Hematopoietic multipotent progenitor cell treated with erythropoietin and hydrocortisone succinate and interleukin-3 and kit ligand, for 8 days (in vitro differentiated cells): ENCODE measurements at regions not wholly inside any gene's neighbourhood (a gene's known extent, or its start where the extent isn't known, plus 50 kb on each side); places are given as distances from the start of the nearest gene placed in this dataset.
A peak's percentile ranks its signal among the peaks of the same experiment; 100 is the strongest.
"Not testable (repeated sequence)": the region's sequence is repeated elsewhere in the genome, so short reads cannot be mapped to it uniquely, and the experiment has no call there.

Source experiments
- DNase-seq: peaks from one replicate; pipeline ENCODE4 v3.0.0-alpha.2; 2015

DNA sequence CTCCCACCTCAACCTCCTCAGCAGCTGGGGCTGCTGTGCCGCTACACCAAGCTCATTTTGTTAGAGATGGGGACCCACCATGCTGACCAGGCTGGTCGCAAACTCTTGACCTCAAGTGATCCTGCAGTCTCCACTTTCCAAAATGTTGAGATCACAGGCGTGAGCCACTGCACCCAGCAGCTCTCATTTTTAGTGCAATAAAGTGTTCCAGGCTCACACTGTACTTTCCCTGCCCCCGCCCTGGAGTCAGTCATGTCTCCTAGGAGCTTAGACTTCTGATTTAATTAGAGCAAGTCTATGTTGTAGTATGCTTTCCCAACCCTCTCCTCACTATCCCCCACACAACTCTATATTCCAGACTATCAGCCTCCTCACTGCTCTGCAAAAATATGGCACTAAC is 238.0 kb upstream of the ACTBL2 start:
- no peak for DNase-seq

DNA sequence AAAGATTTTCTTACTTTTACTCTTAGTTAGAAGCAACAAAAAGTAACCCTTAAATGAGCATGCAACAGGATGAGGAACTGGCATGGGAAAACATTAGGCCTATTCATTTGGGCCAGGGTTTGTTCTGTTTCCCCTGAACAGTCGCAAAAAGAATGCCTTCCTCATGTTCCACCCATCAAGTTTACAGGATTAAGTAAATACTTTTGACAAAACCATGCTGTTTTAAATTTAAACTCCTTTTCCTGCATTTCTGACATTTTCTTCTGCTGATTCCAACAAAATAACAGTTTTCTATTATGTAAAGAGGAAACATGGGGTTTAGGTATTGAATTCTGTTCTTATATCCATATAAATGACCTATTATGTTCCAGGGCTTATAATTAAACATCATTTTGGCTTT is 236.6 kb upstream of the ACTBL2 start:
- no peak for DNase-seq

DNA sequence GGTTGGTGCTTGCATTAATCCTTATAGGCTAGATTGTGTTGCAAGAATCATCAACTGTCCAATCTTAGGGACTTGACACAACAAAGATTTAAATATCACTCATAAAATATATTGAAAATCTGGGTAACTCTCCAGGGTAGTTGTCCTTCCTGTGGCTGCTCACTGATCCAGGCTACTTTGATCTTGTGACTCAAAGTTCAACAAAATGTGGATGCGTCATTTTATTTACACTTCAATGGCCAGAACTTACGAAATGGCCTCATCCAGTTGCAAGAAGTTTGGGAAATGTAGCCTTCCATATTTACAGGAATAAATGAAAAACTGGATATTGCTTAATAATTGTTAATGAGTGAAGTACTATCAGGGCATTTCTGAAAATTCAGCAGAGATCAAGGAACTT is 235.5 kb upstream of the ACTBL2 start:
- no peak for DNase-seq

DNA sequence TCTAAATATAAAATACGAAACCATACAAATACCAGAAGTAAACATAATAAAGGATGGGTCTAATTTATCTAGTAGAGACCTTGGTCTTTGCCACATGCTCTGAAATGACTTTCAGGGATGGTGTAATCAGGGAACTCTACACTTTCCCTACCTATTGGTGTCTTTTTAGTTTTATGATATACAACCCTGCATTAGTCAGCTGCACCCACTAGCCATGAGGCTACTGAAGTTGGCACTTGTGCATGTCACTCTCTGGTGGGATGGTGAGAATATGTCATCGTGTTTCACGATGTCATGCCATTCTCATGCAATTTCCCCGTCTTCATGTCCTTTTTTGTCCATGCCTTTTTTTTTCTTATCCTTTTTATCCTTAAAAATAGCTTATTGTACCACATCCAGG is 234.9 kb upstream of the ACTBL2 start:
- no peak for DNase-seq

DNA sequence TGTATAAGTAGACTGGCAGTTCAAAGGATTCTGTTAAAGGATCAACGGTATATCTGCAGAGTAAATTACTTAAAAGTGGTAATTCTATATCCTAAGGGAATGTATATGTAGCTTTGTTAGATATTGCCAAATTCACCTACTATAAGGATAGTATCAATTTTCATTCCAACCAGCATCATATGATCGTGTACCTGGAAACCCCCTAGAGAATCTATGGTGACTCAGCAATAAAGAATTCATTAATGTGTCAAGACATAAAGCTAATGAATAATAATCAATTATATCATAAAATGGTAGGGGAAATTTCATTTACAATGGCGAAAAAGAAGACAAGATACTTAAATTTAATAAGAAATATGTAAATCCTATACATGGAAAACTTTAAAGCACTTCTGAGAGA is 234.1 kb upstream of the ACTBL2 start:
- no peak for DNase-seq

DNA sequence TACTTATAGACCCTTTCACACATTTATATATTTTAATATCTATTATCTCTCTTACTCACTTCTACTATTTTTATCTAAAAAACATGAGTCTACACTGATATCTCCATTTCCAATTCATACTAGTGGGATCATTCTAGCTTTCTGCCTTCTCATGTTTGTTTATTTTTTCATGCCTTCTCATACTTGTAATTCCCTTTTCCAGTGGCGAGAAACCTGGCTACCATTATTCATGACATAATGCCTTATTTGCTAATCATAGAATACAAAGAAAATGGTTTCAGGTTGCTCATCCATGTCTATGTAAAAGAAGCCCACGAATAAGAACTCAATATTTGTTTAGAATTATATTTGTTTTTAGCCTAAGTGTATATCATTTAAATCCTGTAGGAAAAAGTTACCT is 232.7 kb upstream of the ACTBL2 start:
- no peak for DNase-seq

DNA sequence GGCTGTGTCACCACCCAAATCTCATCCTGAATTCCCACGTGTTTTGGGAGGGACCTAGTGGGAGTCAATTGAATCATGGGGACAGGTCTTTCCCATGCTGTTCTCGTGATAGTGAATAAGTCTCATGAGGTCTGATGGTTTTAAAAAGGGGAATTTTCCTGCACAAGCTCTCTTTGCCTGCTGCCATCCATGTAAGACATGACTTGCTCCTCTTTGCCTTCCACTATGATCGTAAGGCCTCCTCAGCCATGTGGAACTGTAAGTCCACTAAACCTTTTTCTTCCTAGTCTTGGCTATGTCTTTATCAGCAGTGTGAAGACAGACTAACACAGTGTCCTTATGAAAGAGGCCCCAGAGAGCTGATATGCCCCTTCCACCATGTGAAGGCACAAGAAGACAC is 230.9 kb upstream of the ACTBL2 start:
- DNase-seq = not testable (repeated sequence)

DNA sequence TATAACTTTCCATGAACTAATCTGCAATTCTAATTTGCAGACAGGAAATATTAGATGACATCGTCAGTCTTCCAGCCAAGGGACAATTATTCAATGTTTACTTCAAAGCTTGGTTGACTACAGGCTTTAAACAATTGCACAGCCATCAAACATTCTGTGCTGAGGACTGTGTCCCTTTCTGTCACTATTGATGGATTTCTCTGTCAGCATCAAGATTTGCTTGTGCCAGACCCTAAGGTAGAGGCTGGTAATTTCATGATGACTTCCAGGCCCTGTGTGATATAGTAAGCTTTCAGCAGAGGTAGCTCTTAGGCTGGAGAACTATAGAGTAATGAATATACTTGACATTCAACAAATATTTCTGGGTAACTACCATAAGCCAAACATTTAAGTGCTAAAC is 229.3 kb upstream of the ACTBL2 start:
- DNase-seq = no peak

DNA sequence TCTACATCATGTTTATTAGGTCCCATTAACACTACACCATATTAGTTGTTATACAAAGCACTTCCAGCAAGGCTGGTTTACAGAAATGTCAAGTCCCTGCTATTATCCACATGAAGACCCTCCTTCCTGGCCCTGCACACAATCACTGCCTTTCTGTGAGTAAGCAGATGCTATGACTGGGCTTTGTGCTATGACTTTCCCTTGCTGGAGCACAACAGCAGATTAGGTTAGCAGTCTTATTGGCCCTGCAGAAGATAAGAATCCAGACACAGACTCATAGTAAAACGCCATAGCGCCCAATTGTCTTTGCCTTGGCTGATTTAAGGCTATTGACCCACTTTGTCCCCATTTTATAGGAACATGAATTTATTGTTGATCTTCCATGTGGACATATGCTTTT is 228.9 kb upstream of the ACTBL2 start:
- no peak for DNase-seq

DNA sequence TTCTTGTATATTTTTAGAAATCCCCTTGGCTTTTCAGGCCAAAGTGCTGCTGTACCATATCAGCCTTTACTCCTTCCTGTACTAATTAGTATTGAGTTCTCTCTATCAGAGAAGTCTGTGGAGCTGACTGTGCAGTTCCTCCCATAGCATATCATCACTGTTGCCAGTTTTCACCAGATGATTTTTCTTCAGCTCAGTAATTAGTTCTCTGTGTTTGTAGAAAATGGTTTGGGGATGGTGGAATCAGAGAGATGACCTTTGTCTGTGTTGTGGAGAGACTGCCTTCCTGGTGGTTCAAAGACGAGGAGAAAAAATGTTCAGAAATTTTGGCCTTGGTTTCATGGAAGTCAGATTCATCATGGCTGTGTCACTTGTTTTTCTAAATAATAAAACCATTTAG is 227.5 kb upstream of the ACTBL2 start:
- no peak for DNase-seq

DNA sequence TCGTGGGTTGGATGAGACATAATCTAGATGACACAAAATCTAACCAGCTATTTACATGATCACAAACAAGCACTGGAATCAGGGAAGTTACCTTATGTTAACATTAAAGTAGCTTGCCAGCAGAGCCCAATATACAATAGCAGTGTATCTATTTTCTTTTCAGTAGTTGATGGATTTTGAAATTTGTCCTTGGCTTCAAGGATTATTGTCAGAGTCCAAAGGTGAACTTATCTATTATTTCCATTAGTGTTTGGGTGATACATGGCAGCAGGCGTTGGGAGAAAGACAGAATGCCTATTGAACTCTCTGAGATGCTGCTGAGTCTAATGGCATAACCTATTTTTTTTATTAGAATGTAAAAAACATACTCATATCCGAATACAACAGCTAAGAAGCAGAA is 223.2 kb upstream of the ACTBL2 start:
- no peak for DNase-seq

DNA sequence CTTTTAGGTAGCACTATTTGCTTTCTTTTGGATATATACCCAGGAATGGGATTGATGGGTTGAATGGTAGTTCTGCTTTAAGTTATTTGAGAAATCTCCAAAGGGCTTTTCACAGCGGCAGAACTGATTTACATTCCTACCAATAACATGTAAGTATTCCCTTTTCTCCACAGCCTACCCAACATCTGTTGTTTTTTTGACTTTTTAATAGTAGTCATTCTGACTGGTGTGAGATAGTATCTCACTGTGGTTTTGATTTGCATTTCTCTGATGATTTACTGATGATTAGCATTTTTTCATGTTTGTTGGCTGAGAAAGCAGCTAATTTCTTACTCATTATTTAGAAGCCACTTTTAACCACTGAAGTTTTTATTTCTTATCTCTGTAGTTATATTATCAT is 221.1 kb upstream of the ACTBL2 start:
- DNase-seq = no peak

DNA sequence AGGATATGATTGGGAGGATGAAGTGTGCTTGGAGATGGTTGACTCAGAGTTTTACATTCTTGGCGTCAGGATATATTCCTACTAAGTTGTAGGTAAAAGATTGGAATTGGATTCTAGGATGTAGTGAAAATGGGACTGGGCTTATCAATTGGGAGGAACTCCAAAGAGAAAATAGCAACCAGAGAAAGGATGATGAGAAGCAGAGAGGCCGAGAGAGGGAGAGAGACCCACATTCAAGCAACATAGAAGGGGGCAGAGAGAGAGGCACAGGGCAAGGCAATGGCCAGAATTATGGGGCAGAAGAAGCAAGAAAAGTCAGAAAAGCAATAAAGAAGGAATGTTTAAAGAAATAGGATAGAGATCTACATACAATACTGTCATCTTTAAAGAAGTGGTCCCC is 217.9 kb upstream of the ACTBL2 start:
- no peak for DNase-seq

DNA sequence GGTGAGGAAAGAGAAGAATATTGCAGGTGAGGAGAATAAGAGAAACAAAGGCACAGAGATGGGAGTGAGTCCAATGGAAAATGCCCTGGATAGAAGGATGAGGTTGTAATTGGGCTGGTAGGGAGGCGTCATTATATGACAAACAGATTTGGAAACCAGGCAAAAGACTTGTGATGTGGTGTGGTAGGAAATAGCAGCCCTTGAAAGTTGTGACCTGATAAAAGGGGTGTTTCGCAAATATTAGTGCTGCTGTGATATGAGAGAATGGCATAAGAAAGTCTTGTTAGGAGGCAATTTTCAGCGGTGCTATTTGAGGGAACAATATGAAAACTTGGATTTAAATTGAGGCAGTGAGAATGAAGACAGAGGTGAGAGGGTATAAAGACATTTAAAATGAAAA is 217.5 kb upstream of the ACTBL2 start:
- no peak for DNase-seq

DNA sequence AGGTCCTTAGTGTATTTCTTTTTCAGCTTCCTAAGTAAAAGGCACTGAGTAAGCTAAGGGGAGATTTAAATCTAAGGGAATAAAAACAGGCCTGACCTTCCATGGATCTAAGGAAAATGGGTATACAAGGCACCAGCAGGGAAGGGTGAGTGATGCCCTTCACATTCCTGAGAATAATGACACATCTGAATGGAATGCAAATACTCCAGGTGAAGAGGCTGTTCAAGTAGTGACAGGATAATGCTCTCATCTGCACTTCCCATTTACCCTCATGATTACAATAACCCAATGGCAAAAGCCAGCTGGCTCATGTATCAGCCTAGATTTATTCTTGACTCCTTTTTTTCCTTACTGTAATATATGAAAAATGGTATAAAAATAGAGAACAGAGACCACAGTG is 216.2 kb upstream of the ACTBL2 start:
- no peak for DNase-seq

DNA sequence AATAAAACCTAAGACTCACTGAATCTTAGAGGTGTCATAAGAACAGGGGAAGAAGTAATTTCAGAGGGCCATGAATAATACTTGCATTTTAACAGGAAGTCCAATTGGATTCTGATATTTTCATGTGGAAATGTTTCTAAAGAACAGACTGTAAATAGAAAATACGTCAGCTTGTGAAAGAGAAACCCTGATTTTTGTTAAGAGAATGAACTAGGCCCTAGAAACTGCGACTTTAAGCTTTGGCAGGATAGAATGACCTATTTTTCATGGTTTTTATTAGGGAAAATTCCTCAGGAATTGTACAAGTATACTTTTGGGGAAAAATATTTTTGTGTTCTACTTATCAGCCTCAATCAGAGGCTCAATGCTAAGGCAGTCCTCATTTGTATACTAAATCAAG is 215.5 kb upstream of the ACTBL2 start:
- no peak for DNase-seq

DNA sequence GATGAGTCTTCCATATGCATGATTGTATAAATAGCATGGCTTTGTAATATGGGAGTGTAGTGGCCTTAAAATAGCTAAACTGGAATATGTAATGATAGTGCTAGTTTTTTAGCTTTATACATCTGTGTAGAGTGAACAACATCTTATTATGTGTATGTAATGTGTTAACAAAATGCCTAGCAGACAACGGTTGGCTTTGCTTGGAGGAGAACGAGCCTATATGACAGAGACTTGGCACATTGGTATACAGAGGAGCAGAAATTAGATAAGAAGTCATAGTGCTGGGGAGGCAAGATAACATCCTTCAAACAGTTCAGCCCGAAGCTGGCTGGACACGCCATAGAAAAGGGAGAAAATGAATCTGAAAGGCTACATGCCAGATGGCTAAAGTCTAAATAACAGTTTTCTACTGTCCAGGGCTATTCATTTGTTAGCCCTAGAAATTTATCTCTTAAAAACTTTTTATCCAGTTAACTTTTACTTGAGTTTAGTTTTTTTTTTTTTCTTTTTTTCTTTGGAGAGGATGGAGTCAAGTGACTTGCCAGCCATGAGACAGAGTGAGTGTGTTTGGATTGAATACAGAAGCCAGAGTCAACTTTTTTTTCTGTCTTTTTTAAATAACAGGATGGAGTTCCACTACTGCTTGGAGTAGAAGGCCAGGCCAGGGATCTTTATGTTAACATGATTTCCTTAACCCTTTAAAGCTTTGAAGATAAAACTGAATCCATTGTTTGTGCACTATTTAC is 214.4 kb upstream of the ACTBL2 start:
- DNase-seq = peak; percentile 74

DNA sequence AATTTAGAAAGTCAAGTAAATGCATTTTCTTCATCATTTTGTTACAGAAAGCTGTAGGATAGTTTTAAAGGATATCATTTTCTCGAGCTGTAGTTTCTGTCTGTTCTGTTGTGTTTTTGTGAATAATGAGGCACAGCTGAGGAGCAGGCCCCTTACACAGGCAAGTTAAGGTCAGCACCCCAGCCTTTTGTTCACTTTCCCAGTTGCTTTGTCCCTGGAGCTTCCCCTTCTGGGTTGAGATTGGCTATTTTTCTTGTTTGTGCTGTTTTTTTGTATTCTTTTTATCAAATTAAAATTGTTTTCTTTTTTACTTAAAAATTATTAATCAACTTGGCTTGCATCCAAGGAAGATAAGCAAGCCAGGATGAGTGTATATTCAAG is 213.8 kb upstream of the ACTBL2 start:
- no peak for DNase-seq

DNA sequence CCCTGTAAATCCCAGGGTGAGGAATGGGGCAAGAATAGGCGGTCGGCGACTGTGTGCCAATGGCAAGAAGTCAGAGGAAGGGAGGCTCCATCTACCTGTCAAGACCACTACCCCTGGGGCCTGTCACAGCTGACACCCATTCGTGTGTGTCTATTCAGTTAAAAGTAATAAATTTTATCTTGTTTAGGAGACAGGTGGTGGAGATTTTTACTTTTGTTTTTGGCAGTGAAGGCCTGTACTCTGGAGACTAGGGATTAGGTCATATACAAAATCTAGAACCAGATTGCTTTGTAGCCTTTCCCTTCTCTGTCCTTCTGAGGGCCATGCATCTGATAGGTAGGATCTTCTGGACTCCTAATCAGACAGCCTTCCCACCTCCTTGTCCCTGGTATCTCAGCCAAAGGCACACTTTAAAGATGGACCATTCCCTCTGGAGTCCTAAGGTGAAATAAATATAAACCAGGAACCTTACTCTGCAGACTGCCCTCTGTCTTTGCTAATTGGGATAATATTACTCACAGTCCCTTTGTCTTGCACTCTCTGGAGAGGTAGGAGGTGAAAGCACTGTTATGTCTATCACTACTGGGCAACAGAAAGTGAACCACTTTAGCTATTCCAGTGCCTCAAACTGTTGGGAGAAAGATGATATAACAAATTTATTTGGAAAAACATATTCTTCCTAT is 213.2 kb upstream of the ACTBL2 start:
- DNase-seq = no peak

DNA sequence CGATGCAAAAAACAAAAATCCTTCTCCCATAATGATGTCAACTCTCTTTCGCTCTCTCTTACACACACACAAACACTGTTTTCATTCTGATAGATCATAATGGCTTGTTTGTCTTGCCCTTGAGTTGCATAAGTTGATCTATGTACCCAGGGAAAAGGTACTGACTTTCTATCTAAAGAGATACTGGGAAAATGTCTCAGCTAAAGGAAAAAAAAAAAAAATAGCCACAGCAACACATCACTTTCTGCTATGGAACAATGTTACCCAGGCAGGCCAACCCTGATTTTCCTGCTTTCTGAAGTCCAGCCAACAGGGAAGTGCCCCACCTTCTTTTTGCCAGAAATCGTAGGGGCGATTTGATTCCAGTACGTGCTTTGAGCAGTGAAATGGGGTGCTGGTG is 212.6 kb upstream of the ACTBL2 start:
- DNase-seq = no peak

DNA sequence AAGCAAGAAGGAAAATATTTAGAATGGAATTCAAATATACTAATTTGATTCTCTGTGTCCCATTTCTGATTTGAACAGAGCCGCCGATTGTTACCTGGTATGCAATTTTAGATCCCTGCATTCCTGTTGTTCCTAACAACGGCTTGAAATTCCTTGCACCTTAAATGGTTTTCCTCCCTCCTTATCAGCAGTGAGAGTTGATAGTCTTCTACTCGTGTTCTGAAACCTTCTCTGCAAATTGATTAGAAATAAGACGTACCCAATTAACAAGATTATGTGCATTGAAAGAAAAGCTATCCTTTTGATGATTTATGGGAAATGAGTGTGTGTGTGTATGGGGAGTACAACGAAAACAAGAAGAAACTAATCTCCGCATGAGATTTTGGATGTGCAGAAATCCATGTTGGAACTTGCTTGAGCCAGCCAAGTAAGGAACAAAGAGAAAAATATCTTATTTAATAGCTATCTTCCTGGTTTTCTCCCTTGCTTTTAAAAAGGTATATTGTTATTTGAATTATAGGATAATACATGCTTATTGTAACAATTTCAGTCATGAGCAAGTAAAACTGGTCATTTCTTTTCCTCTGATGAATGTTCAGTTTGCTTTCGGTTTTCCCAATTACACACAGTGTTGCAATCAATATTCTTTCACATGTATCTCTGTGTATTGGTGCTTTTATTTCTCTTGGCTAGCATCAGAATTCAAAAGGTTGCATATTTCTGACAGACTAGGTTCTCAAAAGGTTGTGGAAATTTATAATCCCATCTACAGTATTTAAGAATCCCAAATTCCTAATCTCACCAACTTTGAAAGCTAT is 211.1 kb upstream of the ACTBL2 start:
- no peak for DNase-seq

DNA sequence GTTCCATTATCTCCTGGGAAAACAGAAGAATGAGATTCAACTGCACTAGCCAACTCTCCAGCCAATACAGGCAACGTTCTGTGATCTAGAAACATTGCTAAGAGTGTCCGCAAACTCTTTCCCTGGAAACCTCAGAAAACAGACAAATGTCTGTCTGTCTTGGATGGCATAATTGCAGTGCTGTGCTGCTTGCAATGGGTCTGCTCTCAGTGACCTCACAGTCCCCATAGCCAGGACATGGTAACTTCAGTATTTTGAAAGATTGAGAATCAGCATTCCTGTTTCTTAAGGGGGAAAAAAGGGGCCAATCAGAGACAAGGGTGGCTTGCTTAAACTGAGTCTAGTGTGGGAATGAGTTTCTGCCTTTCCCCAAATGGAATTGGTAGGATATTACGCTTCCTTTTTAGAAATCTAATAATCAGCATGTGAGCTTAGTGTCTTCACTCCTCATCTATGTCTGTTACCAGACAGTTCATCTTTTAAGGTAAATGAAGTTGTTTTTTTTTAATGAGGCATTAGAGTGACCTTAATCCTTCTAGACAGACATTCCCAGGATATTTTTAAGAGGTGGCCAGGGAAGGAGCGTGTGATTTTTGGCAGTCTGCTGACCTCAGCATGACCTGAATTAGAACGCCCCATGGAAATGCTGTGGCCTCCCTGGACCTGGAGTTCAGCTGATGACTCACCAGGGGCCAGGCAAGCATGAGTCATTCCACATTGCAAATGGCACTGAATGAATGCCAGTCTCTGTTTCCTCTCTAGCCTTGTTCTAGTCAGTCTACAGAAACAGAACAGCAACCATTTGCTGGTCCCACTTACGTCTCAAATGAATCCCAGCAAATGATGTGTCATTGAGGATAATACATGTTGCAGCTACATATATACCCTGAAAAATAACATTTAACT is 210.2 kb upstream of the ACTBL2 start:
- peak; percentile 36 for DNase-seq

DNA sequence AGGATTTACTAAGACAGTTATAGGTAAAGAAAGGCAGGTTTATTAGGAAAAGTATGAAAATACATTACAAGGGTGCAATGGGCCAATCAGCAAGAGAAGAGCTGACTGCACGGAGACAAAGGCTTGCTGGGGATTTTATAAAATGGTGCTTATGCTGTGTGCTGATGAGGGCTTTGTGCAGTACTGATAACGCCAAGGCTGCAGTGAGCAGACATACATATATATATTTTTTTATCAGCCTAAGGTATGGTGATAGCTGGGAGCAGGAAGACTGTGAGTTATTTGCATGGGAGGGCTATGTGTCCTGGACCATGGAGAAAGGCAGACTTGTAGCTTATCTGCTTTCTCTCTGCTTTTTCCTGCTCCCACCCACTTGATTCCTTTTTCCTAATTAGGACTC is 208.1 kb upstream of the ACTBL2 start:
- no peak for DNase-seq
